Activated naive CD4-positive, alpha-beta T cell treated with anti-CD3 and anti-CD28 coated beads, Interleukin-2, amount 50 U/mL, for 72 hours (primary cell): ENCODE measurements at regions not wholly inside any gene's neighbourhood (a gene's known extent, or its start where the extent isn't known, plus 50 kb on each side); places are given as distances from the start of the nearest gene placed in this dataset.

ENCODE experiments used
- ATAC-seq, 2 donors: fragments of 150-1000 bp; cut with Tn5 transposase; 2 replicates each; pipeline ENCODE4 v1.10.0; 2021; ENCODE audit warnings: mild to moderate bottlenecking in 2 of 2, moderate library complexity in 2 of 2
- DNase-seq, 2 donors: peaks; one replicate each; pipeline ENCODE4 v3.0.0; 2021 to 2022; ENCODE audit warnings: low spot score in 2 of 2
- H3K27ac Mint-ChIP-seq, 2 donors: one replicate each; pipeline ENCODE4 v1.8.0; 2022; ENCODE audit warnings: mild to moderate bottlenecking in 2 of 2, mixed read lengths in 2 of 2
- H3K36me3 Mint-ChIP-seq, 2 donors: one replicate each; pipeline ENCODE4 v1.8.0; 2022; ENCODE audit warnings: mixed read lengths in 2 of 2
- H3K9me3 Mint-ChIP-seq, 2 donors: one replicate each; pipeline ENCODE4 v1.8.0; 2022; ENCODE audit warnings: mixed read lengths in 2 of 2

- no peak overlapping the region for H3K27ac Mint-ChIP-seq
- DNase-seq (no peak), ATAC-seq (no peak)
- H3K9me3 Mint-ChIP-seq, result peaks cover 7 to 16% of the 10 kb centered on the region in 2 donors
- no peaks in the 10 kb centered on the region for H3K36me3 Mint-ChIP-seq
Measured at GRCh38 chr17:11105141-11105540, 135.9 kb upstream of the SHISA6 start.

- no peak overlapping the region for H3K27ac Mint-ChIP-seq
- H3K9me3 Mint-ChIP-seq, result peaks cover 0 to 7% of the 10 kb centered on the region in 2 donors
- no peak for ATAC-seq
- no peaks in the 10 kb centered on the region for H3K36me3 Mint-ChIP-seq
- no peak for DNase-seq
Measured at GRCh38 chr17:11097121-11097520, 143.9 kb upstream of the SHISA6 start.

GRCh38 chr17:11094331-11094730 is 146.7 kb upstream of the SHISA6 start:
- DNase-seq (no peak), ATAC-seq (no peak)
- Mint-ChIP-seq H3K9me3 (no peaks in the 10 kb centered on the region), H3K36me3 (no peaks in the 10 kb centered on the region), H3K27ac (no peak overlapping the region)

- DNase-seq, result no peak
- no peak for ATAC-seq
- Mint-ChIP-seq H3K9me3 (no peaks in the 10 kb centered on the region), H3K27ac (no peak overlapping the region), H3K36me3 (no peaks in the 10 kb centered on the region)
Measured at GRCh38 chr17:11086646-11087340, 154.2 kb upstream of the SHISA6 start.

- Mint-ChIP-seq H3K36me3 (no peaks in the 10 kb centered on the region), H3K27ac (no peak overlapping the region), H3K9me3 (no peaks in the 10 kb centered on the region)
- no peak for DNase-seq
- no peak for ATAC-seq
Measured at GRCh38 chr17:11082559-11082958, 158.5 kb upstream of the SHISA6 start.

GRCh38 chr17:11081342-11081741 is 159.7 kb upstream of the SHISA6 start:
- no peaks in the 10 kb centered on the region for H3K36me3 Mint-ChIP-seq
- DNase-seq (no peak), ATAC-seq (no peak)
- H3K9me3 Mint-ChIP-seq, result no peaks in the 10 kb centered on the region
- H3K27ac Mint-ChIP-seq, result no peak overlapping the region

GRCh38 chr17:11077673-11078072 is 163.3 kb upstream of the SHISA6 start:
- Mint-ChIP-seq H3K36me3 (no peaks in the 10 kb centered on the region), H3K9me3 (peaks cover 0 to 4% of the 10 kb centered on the region in 2 donors), H3K27ac (no peak overlapping the region)
- ATAC-seq (no peak), DNase-seq (no peak)

- H3K9me3 Mint-ChIP-seq, result peaks cover 19 to 21% of the 10 kb centered on the region in 2 donors
- no peak for ATAC-seq
- no peak overlapping the region for H3K27ac Mint-ChIP-seq
- H3K36me3 Mint-ChIP-seq, result peaks cover 0 to 4% of the 10 kb centered on the region in 2 donors
- DNase-seq, result no peak
Measured at GRCh38 chr17:11074451-11074850, 166.6 kb upstream of the SHISA6 start.

GRCh38 chr17:11056926-11057325 is 184.1 kb upstream of the SHISA6 start:
- ATAC-seq (no peak), DNase-seq (no peak)
- Mint-ChIP-seq H3K27ac (no peak overlapping the region), H3K36me3 (no peaks in the 10 kb centered on the region), H3K9me3 (peaks cover 24% of the 10 kb centered on the region in 2 donors)

GRCh38 chr17:11053846-11054245 is 187.2 kb upstream of the SHISA6 start:
- Mint-ChIP-seq H3K36me3 (no peaks in the 10 kb centered on the region), H3K27ac (no peak overlapping the region), H3K9me3 (peaks cover 11 to 22% of the 10 kb centered on the region in 2 donors)
- no peak for ATAC-seq
- no peak for DNase-seq

GRCh38 chr17:11049539-11049938 is 191.5 kb upstream of the SHISA6 start:
- DNase-seq (no peak), ATAC-seq (no peak)
- Mint-ChIP-seq H3K27ac (no peak overlapping the region), H3K9me3 (peaks cover 4 to 7% of the 10 kb centered on the region in 2 donors), H3K36me3 (no peaks in the 10 kb centered on the region)

- ATAC-seq (no peak), DNase-seq (no peak)
- Mint-ChIP-seq H3K9me3 (peaks cover 4% of the 10 kb centered on the region in 2 donors), H3K27ac (no peak overlapping the region), H3K36me3 (no peaks in the 10 kb centered on the region)
Measured at GRCh38 chr17:11047228-11047627, 193.8 kb upstream of the SHISA6 start.

GRCh38 chr17:11039342-11039741 is 201.5 kb upstream of the PIRT start:
- ATAC-seq (no peak), DNase-seq (no peak)
- H3K9me3 Mint-ChIP-seq, result peaks cover 0 to 11% of the 10 kb centered on the region in 2 donors
- no peaks in the 10 kb centered on the region for H3K36me3 Mint-ChIP-seq
- no peak overlapping the region for H3K27ac Mint-ChIP-seq

- ATAC-seq (no peak), DNase-seq (no peak)
- peaks cover 11% of the 10 kb centered on the region in 2 donors for H3K9me3 Mint-ChIP-seq
- no peak overlapping the region for H3K27ac Mint-ChIP-seq
- peaks cover 0 to 4% of the 10 kb centered on the region in 2 donors for H3K36me3 Mint-ChIP-seq
Measured at GRCh38 chr17:11035681-11036080, 197.8 kb upstream of the PIRT start.

- Mint-ChIP-seq H3K9me3 (peaks cover 11% of the 10 kb centered on the region in 2 donors), H3K36me3 (peaks cover 0 to 4% of the 10 kb centered on the region in 2 donors), H3K27ac (no peak overlapping the region)
- no peak for DNase-seq
- ATAC-seq, result no peak
Measured at GRCh38 chr17:11031787-11032186, 193.9 kb upstream of the PIRT start.

GRCh38 chr17:11029791-11030190 is 191.9 kb upstream of the PIRT start:
- no peak for DNase-seq
- Mint-ChIP-seq H3K27ac (no peak overlapping the region), H3K9me3 (peaks cover 5 to 11% of the 10 kb centered on the region in 2 donors), H3K36me3 (peaks cover 0 to 4% of the 10 kb centered on the region in 2 donors)
- no peak for ATAC-seq

GRCh38 chr17:11028349-11028748 is 190.5 kb upstream of the PIRT start:
- no peak overlapping the region for H3K27ac Mint-ChIP-seq
- peaks cover 0 to 4% of the 10 kb centered on the region in 2 donors for H3K36me3 Mint-ChIP-seq
- ATAC-seq, result no peak
- DNase-seq, result no peak
- peaks cover 5 to 11% of the 10 kb centered on the region in 2 donors for H3K9me3 Mint-ChIP-seq

- ATAC-seq (no peak), DNase-seq (no peak)
- Mint-ChIP-seq H3K36me3 (peaks cover 0 to 4% of the 10 kb centered on the region in 2 donors), H3K27ac (no peak overlapping the region), H3K9me3 (peaks cover 0 to 5% of the 10 kb centered on the region in 2 donors)
Measured at GRCh38 chr17:11026903-11027302, 189.0 kb upstream of the PIRT start.
